ENCODE measurements at regions not wholly inside any gene's neighbourhood (a gene's known extent, or its start where the extent isn't known, plus 50 kb on each side); places are given as distances from the start of the nearest gene placed in this dataset.
"Not testable (repeated sequence)": the region's sequence is repeated elsewhere in the genome, so short reads cannot be mapped to it uniquely, and the experiment has no call there.

GRCh38 chr12:91454179-91454578, 271.6 kb upstream of the DCN start:
- H3K4me3 Mint-ChIP-seq: no peak overlapping the region
- H3K36me3 Mint-ChIP-seq (ENCODE audit: low read depth): no peaks in the 10 kb centered on the region
- H3K4me1 Mint-ChIP-seq: no peaks in the 10 kb centered on the region
- H3K9me3 Mint-ChIP-seq: peaks cover 12% of the 10 kb centered on the region
- no peaks in the 10 kb centered on the region for H3K27me3 Mint-ChIP-seq (ENCODE audit: low read depth, poor library complexity)
- DNase-seq: no peak
- no peak for TF ChIP-seq CTCF (IDR thresholded peaks at IDR 0.05)
- no peak overlapping the region for H3K27ac Mint-ChIP-seq

GRCh38 chr12:91452464-91452863, 269.8 kb upstream of the DCN start:
- not testable (repeated sequence) for H3K27ac Mint-ChIP-seq; H3K36me3 Mint-ChIP-seq (ENCODE audit: low read depth); H3K27me3 Mint-ChIP-seq (ENCODE audit: low read depth, poor library complexity); H3K4me3 Mint-ChIP-seq; DNase-seq; H3K4me1 Mint-ChIP-seq
- peaks cover 17% of the 10 kb centered on the region for H3K9me3 Mint-ChIP-seq

- Mint-ChIP-seq H3K4me1 (peaks cover 21% of the 10 kb centered on the region), H3K36me3 (ENCODE audit: low read depth) (no peaks in the 10 kb centered on the region), H3K4me3 (no peak overlapping the region), H3K27me3 (ENCODE audit: low read depth, poor library complexity) (no peaks in the 10 kb centered on the region), H3K9me3 (no peaks in the 10 kb centered on the region), H3K27ac (no peak overlapping the region)
- DNase-seq: no peak
- TF ChIP-seq CTCF (IDR thresholded peaks at IDR 0.05): no peak
Observed at GRCh38 chr12:91441993-91442952, 259.7 kb upstream of the DCN start.

GRCh38 chr12:91441246-91441645, 258.6 kb upstream of the DCN start:
- Mint-ChIP-seq H3K4me1 (peaks cover 21% of the 10 kb centered on the region), H3K36me3 (ENCODE audit: low read depth) (no peaks in the 10 kb centered on the region), H3K9me3 (no peaks in the 10 kb centered on the region), H3K27ac (no peak overlapping the region), H3K27me3 (ENCODE audit: low read depth, poor library complexity) (no peaks in the 10 kb centered on the region), H3K4me3 (no peak overlapping the region)
- no peak for TF ChIP-seq CTCF (IDR thresholded peaks at IDR 0.05)
- DNase-seq: no peak

GRCh38 chr12:91434081-91434480, 251.5 kb upstream of the DCN start:
- DNase-seq: no peak
- TF ChIP-seq CTCF (IDR thresholded peaks at IDR 0.05): no peak
- Mint-ChIP-seq H3K27ac (no peak overlapping the region), H3K9me3 (no peaks in the 10 kb centered on the region), H3K27me3 (ENCODE audit: low read depth, poor library complexity) (no peaks in the 10 kb centered on the region), H3K4me3 (no peak overlapping the region), H3K4me1 (peaks cover 32% of the 10 kb centered on the region), H3K36me3 (ENCODE audit: low read depth) (no peaks in the 10 kb centered on the region)

GRCh38 chr12:91432755-91433154, 250.1 kb upstream of the DCN start:
- DNase-seq: no peak
- TF ChIP-seq CTCF (IDR thresholded peaks at IDR 0.05): no peak
- Mint-ChIP-seq H3K4me1 (peaks cover 18% of the 10 kb centered on the region), H3K27me3 (ENCODE audit: low read depth, poor library complexity) (no peaks in the 10 kb centered on the region), H3K36me3 (ENCODE audit: low read depth) (no peaks in the 10 kb centered on the region), H3K9me3 (no peaks in the 10 kb centered on the region), H3K27ac (no peak overlapping the region), H3K4me3 (no peak overlapping the region)

Measured in nephron progenitor cell (in vitro differentiated cells).